GM18858 (cell line): ENCODE measurements at regions not wholly inside any gene's neighbourhood (a gene's known extent, or its start where the extent isn't known, plus 50 kb on each side); places are given as distances from the start of the nearest gene placed in this dataset.

Experiments used
- ATAC-seq: cut with Tn5 transposase; IDR thresholded peaks from one replicate; pipeline ENCODE4 v1.9.1; 2021; ENCODE audit not compliant: unreplicated experiment

DNA sequence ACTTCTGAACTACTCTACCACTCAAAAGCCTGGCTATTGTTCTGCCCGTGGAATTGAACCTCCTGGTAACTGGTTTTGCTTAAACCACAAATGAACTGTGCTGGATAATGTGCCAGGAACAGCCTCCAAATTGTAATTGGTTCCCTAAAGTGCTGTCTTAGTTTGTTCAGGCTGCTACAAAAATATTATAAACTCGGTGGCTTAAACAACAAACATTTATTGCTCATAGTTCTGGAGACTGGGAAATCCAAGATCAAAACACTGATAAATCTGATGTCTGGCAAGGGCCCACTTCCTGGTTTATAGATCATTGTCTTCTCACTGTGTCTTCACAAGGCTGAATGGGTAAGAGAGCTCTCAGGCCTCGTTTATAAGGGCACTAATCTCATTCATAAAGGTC lies 149.2 kb upstream of the NCKAP5 start:
- no peak for ATAC-seq

DNA sequence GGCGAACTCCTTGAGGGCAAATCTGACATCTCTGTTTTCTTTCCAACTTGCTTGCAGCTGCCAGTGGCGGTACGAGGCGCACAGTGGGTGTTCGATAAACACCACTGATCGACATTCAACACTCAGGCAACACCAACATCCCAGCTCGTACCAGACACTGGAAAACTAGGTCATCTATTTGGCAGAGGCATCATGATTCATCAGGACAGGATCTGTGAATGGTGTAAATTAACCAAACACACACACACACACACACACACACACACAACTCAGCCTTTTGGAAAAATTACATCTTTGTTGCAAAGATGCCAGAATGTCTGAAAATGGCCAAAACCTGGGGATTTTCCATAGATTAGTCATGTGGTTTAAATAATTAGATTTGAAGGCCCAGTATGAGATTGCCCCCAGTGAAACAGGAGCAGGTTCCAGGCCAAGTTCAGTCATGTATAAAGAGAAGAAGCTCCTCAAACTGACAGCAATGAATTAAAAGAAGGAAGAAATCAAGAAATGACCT lies 150.5 kb upstream of the NCKAP5 start:
- no peak for ATAC-seq

DNA sequence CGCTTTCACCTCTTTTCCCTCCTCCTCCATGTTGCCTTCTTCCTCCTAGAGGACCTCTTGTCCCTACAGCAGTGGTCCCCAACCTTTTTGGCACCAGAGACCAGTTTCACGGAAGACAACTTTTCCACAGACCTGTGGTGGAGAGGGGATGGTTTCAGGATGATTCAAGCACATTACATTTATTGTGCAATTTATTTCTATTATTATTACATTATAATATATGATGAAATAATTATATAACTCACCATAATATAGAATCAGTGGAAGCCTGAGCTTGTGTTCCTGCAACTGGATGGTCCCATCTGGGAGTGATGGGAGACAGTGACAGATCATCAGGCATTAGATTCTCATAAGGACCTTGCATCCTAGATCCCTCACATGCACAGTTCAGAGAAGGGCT lies 152.2 kb upstream of the NCKAP5 start:
- ATAC-seq: no peak

GRCh38 chr2:133721118-133721517 lies 152.9 kb upstream of the NCKAP5 start:
- no peak for ATAC-seq

- no peak for ATAC-seq
Measured at GRCh38 chr2:133723133-133723532, 154.9 kb upstream of the NCKAP5 start.

DNA sequence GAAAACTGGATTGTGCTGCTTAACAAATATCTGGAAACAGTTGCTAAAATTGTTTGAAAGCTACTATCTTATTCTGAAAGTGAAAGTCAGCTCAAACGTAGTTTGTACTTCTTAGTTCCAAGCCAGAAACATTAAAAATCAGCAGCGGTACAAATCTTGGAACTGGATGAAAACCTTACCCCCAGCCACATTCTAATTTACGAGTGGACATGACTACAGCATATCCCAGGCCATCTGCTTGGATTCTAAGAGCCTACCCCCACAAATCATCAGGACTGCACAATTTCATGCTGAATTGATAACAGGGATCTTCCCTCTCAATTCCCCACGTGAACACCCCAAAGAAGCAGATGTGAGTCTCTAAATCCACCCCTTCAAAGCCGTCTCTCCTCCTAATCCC lies 158.7 kb upstream of the NCKAP5 start:
- no peak for ATAC-seq

GRCh38 chr2:133732059-133732458 lies 163.8 kb upstream of the NCKAP5 start:
- ATAC-seq: no peak

DNA sequence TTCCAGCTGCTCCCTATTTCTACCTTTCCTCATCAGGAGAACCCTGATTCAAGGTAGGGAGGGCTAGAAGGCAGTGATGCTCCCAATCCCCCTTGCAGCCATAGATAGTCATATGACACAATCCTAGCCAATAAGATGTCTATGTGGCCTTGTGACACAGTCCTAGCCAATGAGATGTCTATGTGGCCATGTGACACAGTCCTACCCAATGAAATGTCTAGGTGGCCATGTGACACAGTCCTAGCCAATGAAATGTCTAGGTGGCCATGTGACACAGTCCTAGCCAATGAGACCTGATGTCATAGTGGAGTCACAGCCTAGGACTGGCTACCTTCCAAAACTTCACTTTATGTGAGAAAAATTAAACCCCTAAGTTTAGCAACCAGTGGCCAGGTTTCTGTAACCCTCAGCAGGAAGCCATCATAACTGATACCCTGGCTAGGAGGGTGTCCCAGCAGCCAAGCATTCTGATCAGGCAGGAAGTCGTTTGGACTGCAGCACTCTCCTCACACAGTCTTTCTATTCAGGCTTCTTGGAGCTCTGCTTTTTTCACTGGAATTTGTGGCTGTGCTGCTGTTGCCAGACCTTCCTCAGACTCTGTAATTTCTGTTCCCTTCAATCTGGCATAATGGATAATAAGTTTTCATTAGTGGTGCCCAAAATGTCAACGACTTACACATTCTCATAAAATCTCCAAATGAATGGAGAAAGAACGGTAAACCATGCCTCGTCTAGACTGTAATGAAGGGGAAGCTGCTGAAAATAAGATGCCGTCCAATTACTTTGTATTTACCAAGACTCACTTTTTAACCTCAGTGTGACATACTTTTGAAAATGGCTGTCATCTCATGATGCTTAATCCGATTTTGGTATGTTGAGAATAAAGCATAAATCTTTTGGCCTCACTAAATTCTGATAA lies 165.0 kb upstream of the NCKAP5 start:
- no peak for ATAC-seq

DNA sequence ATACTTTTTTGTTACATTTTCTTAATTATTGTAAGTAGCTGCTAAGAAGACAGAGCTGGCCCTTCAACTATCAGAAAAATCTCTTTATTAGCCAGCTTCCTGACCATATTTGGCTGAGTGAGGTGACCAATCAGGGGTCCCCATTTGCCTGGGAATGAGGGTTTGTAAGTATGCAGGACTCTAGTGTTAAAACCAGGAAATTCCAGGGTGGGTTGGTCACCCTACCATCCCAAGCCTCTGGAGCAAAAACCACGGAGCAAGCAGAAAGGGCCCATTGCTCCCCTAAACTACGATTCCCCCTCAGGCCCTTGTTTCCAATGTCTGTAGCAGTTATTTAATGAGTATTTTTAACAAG lies 165.6 kb upstream of the NCKAP5 start:
- ATAC-seq: no peak

DNA sequence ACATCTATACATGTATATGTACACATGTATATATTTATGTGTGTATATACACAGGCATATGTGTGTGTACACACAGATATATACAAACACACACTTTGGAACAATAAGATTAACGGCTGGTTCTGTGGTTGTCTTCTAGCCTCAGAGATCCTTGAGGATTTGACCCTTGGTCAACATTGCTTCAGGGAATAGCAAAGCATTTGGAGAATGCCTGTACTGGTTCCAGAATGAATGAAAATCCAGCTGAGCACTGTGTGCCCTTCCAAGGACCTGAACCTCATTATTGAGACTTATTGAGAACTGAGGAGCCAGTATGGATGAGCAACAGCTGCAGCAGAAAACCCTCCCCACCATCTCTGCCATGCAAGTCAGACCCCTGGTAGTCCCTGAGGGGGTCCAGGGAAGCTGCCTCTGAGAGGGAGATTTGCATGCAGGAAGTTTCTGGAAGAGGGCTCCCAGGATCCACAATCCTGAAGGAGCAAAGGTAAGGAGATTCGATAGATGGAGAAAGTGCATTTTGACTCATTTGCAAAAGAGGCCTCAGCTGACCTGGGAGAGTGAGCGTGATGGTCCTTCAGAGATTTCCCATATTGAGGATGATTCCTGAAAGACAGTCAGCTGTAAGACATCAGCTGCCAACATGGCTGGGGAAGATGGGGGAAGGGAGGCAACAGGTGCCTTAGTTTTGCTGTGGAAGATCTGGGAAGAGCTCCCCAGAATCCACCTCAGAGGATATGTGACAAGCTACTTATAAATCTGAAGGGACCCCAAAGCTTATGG lies 166.6 kb upstream of the NCKAP5 start:
- ATAC-seq: no peak

DNA sequence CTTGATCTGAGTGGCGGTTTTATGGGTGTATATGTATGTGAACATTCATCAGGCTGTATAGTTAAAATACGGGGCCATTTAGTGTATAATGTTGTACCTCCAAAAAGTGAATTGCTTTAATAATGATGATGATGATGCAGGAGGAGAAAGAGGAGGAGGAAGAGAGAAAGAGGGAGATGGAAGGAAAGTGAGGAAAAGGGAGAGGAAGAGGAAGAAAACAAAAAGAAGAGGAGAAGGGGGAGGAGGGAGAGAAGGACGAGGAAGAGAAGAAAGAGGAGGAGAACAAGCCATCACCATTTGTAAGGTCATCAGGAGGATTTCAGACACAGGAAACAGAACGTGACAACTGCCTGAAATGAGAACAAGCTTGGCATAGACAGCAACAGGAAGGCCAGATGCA lies 168.4 kb upstream of the NCKAP5 start:
- ATAC-seq: no peak

DNA sequence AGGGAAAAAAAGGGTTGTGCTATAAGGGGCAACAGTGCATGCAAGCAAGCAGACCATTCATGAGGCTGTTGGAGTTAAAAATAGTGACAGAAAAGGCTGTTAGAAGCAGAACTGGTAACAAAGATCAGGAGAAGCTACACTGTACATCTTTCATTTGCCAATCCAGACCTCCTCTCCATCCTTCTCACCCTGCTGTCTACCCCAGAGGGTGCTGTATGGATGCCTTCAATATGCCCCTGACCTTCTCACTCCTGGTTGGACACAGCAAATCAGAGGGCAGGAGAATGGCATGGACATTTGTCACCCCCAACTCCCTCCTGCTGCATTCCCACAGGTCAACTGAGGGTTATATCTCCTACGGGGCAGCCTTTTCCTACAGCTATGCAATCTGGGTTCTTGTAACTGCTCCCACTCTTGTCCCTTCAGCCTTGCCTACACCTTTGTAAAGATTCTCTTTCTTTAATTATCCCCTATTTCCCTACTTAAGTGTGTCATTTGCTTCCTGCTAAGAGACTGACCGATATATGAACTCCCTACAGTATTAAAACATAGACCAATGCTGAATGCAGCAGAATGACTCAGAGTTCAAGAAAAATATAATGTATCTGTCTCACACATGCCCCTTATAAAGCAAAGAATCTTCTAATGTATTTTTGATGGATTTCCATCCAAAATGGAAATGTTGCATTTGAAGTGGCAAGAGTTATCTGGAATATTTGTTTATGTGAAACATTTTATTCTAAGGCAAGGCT lies 169.2 kb upstream of the NCKAP5 start:
- ATAC-seq: no peak

DNA sequence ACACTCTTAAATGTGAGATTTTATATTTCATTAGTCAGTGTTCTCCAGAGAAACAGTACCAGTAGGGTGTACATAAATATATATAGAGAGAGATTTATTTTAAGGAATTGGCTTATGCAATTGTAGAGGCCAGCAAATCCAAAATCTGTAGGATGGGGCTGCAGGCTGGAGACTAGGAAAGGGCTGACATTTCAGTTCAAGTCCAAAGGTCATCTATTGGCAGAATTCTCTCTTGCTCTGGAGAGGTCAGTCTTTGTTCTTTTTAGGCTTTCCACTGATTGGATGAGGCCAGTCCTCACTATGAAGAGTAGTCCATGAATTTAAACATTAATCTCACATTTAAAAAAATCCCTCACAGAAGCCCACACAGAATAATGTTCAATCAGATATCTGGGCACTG lies 170.8 kb upstream of the NCKAP5 start:
- no peak for ATAC-seq

GRCh38 chr2:133740500-133740899 lies 172.2 kb upstream of the NCKAP5 start:
- ATAC-seq: no peak

- ATAC-seq: no peak
Measured at GRCh38 chr2:133748007-133748700, 179.9 kb upstream of the NCKAP5 start.

GRCh38 chr2:133753665-133754064 lies 185.4 kb upstream of the NCKAP5 start:
- ATAC-seq: no peak

DNA sequence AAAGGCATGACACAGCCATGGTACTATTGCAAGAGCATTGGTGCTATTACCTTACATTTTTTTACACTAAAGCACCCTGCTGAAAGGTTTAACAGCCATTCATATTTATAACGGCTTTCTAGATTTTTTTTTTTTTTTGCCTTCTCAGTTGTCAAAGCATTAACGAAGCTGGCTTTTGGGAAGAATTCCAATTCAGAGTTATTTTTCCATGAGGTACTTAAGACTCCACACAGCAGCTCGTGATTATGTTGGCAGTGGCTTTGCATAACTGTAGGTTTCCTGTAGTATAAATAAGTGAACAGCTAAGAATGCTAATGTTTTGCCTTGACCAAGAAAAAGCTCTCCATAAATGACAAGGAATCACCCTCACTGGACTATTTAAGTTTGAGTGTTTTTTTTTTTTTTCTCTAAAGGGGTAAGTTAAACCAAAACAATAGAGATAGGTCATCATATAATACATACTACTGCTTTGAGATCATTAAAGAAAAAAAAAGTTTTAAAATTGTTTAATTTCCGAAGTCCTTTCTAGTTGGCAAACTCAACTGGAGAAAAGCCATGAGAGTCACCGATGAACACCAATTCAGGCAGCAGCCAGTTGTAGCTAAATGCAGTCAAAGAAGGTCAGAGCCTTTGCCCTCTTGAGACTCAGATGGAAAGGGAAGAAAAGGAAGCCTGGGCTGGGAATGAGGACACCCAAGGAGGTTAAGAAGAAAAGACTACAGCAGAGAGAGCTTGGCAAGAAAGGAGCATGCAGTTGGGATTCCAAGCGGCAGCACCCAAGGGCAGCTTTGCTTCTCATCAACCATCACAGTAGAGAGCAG lies 187.4 kb upstream of the NCKAP5 start:
- no peak for ATAC-seq

DNA sequence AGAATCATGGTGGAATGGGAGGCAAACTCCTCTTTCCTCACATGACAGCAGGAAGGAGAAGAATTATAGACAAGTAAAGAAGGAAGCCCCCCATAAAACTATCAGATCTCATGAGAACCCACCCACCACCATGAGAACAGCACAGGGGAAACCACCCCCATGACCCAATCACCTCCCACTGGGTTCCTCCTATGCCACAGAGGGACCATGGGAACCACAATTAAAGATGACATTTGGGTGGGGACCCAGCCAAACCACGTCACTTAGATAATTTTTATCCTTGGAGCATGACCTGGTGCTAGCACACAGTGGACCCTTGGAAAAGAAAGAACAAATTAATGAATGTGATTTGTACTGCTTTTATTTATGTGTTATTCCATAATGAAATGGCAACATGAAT lies 188.6 kb upstream of the NCKAP5 start:
- no peak for ATAC-seq

- no peak for ATAC-seq
Measured at GRCh38 chr2:133760376-133760775, 192.1 kb upstream of the NCKAP5 start.

GRCh38 chr2:133765658-133766057 lies 197.4 kb upstream of the NCKAP5 start:
- ATAC-seq: no peak
